Right kidney (tissue), 1 donor: ENCODE measurements at regions not wholly inside any gene's neighbourhood (a gene's known extent, or its start where the extent isn't known, plus 50 kb on each side); places are given as distances from the start of the nearest gene placed in this dataset.
"Not testable (repeated sequence)": the region's sequence is repeated elsewhere in the genome, so short reads cannot be mapped to it uniquely, and the experiment has no call there.

Experiments
- DNase-seq: peaks from one replicate; pipeline ENCODE4 v3.0.0-alpha.2; 2016

GRCh38 chr4:146124023-146124680 is 51.4 kb upstream of the LSM6 start:
- no peak for DNase-seq

GRCh38 chr4:146123231-146123630 is 52.3 kb upstream of the LSM6 start:
- DNase-seq, result no peak

GRCh38 chr4:146122398-146122797 is 53.1 kb upstream of the LSM6 start:
- no peak for DNase-seq

DNA sequence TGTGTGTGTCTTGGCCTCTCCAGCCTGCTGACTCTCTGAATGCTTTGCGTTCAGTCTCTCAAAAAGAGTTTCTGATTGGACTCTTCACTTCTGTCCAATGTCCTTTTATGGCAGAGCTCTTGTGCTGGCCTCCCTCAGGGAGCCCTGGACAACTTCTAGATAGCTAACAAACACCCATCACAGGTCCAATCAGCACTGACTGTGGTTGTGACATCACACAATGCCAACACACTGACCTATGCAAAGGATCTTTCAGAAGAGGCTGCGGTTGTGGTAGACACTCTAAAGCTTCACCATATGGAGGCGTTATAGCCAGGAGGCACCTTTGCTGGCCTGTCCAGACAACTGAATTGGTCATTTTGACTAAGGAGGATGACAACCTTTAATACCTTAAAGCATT is 53.8 kb upstream of the LSM6 start:
- DNase-seq, result no peak

DNA sequence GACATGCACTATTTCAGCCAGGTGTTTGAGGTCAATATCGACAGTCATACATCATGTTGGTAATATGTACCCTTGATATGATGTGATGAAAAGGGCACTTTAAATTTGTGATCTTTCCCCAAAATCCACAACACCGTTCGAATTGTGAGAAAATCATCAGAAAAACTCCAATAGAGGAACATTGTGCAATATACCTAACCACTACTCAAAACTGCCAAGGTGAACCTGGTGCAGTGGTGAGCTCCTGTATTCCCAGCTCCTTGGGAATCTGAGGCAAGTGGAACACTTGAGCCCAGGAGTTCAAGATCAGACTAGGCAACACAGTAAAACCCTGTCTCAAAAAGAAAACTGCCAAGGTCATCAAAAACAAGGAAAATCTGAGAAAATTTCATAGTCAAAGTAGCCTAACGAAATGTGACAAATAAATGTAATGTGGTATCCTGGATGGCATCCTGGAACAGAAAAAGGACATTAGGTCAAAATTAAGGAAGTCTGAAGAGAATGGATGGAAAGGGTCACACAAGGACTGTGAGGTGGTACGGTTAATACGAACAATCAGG is 55.6 kb upstream of the LSM6 start:
- no peak for DNase-seq

DNA sequence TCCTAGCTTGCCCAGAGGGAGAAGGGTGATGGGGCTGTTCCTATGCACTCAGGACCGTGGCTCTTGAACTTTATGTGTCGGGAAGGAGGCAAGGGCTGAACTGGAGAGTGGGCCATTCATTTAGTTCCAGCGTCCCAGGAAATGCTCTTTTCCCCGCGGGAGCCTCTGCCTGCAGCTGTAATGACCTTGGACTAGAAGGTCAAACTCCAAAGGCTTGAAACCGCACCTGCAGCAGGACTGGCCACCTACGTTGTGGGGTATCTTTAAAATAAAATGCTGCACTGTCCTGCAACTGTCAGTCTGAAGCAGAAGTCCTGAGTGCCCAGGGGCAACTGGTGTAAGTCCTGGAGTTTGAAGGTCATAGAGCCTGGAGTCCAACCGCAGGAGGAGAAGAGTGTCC is 61.5 kb upstream of the LSM6 start:
- no peak for DNase-seq

GRCh38 chr4:146113171-146113570 is 62.3 kb upstream of the LSM6 start:
- no peak for DNase-seq

DNA sequence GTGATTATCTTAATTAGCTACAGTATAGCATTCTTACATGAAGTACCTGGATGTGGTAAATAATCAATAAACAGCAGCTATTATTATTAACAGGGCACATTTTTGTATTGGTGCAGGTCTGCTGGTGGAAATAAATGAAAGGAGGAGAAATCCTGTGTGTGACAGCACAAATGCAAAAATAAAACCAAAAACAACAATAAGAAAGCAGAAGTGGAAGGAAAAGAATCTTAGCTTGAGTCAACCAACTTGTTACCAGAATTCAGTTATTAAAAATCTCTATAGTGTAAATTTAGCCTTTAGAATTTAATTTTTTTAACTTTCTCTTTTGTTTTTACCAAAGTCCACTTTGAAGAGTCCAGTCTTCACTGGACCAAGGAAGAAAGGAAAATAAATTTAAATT is 63.1 kb upstream of the LSM6 start:
- no peak for DNase-seq

- DNase-seq, result no peak
Measured at GRCh38 chr4:146110871-146111485, 64.5 kb upstream of the LSM6 start.

GRCh38 chr4:146108756-146109155 is 66.8 kb upstream of the LSM6 start:
- no peak for DNase-seq

GRCh38 chr4:146107587-146108240 is 67.8 kb upstream of the LSM6 start:
- DNase-seq, result no peak

- no peak for DNase-seq
Measured at GRCh38 chr4:146105464-146105863, 70.1 kb upstream of the LSM6 start.

DNA sequence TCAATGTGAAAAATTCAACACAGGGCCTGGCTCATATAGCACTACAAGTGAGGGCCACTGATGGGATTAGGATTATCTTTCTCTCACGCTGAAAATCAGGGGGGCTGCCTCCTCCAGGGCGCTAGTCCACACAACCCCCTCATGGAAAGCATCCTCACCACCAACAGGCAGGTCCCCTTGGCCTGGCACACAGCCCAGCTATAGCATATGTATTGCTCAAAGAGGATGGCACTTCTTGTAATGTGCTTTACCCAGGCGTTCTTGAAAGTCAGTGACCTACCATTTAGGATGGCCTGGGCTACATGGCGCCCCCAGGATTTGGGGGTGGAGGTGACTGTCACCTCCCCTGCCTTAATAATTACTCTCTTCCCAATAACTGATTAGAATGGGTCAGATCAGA is 71.0 kb upstream of the LSM6 start:
- DNase-seq, result no peak

DNA sequence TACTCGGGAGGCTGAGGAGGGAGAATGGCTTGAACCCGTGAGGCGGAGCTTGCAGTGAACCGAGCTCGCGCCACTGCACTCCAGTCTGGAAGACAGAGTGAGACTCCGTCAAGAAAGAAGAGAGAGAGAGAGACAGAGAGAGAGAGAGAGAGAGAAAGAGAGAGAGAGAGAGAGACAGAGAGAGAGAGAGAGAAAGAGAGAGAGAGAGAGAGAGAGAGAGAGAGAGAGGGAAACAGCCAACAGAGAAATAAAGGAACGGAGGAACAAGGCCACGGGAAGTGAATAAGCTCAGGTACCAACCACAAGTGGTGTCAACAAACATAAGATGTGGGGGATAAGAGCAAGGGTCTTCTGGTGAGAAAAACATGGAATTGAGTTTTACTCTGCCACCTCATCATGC is 71.5 kb upstream of the LSM6 start:
- not testable (repeated sequence) for DNase-seq

DNA sequence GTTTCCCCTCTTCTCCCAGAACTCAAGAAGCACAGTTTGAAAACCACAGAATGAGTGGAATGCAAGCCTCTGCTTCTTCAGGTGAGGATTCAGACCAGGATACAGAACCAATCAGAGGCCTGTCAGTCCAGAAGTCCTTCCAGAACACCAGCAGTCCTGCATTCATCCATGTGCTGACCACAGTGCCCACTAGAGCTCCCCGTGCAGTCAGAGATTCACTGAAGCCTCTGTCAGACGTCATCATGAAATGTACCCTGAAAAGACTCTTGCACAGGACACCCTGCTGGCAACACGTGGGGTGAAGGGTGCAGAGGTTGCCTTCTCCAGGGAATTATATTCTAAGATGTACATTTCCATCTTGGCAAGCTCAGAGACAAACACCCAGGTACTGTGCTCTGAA is 75.9 kb upstream of the LSM6 start:
- DNase-seq, result no peak

- no peak for DNase-seq
Measured at GRCh38 chr4:146098978-146099377, 76.5 kb upstream of the LSM6 start.

DNA sequence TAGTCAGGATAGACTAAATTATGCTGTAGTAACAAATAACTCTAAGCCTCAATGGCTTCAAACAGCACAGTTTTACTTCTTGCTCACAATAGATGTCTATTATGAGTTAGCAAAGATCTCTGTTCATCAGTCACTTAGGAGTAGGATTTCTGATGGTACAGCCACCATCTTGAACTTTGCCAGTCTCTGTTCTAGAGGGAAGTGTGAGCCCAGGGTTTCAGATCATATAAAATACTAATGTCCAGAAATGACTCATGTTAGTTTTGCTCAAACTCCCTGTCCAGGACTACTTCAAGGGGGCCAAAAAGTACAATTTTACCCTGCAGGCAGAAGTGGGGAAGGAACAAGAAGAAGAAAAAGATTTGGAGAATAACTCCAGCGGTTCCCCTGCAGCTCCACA is 77.1 kb upstream of the LSM6 start:
- no peak for DNase-seq

DNA sequence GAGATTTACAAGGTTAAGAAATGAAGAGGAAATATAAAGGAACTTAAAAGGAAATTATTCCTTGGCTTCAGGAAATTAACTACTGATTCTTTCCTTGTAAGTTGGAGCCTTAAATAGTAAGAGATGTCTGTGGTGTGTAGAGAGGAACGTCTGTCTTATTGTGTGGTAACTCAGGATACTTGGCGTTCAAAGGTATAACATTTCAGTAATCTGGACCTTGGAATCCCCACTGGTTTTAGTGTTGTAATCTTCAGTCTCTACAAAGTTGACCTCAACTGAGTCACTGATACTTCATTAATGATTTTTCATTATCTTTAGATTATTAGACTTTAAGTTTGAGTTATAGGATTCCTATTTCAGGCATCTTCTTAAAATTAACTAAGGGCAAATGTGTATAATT is 79.1 kb upstream of the LSM6 start:
- no peak for DNase-seq

- peak; percentile 19 for DNase-seq
Measured at GRCh38 chr4:146095860-146096259, 79.7 kb upstream of the LSM6 start.

GRCh38 chr4:146095091-146095690 is 80.3 kb upstream of the LSM6 start:
- DNase-seq, result no peak

DNA sequence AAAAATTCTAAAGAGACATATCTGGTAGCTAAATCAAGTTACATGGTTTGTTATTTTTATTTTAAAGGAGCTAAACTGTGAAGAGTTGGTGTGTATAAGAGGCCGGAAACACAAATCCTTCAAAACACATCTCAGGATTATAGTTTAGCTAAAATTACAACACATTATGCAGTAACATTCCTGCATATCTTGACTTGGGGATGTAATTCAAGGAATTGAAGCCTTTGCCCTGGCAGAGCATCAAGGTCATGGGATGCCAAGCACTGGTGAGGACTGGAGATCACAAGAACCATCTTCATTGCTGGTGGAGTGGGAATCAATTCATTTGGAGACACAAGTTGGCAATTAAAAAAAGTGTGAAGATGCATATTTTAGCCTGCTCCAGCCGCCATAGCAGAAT is 86.8 kb upstream of the LSM6 start:
- DNase-seq, result no peak

- no peak for DNase-seq
Measured at GRCh38 chr4:146087856-146088255, 87.7 kb upstream of the LSM6 start.

- DNase-seq, result no peak
Measured at GRCh38 chr4:146076081-146076480, 99.4 kb upstream of the LSM6 start.
